Heart left ventricle (tissue), 16 donors: ENCODE measurements at regions not wholly inside any gene's neighbourhood (a gene's known extent, or its start where the extent isn't known, plus 50 kb on each side); places are given as distances from the start of the nearest gene placed in this dataset.

Source experiments
- ATAC-seq, 4 donors: fragments of 200-7000 bp; cut with Tn5 transposase; one replicate each; pipeline ENCODE4 v1.9.1; 2020 to 2022; ENCODE audit warnings: moderate library complexity in 4 of 4, mild to moderate bottlenecking in 3 of 4, moderate number of reproducible peaks in 1 of 4
- DNase-seq, 5 donors: peaks; one replicate each; pipeline ENCODE4 v3.0.0-alpha.2; 2020
- H3K27ac ChIP-seq, 12 donors: fragments of 200-600 bp; sonication (generic) in 4 of 12; one replicate each; pipeline versions ENCODE4 v1.5.0 to v1.8.0; 2016 to 2022; ENCODE audit warnings: mild to moderate bottlenecking in 2 of 12
- H3K27me3 ChIP-seq, 9 donors: fragments of 200-600 bp; sonication (generic) in 2 of 9; one replicate each; pipeline versions ENCODE4 v1.5.1 to v1.8.0; 2016 to 2022; ENCODE audit warnings: mild to moderate bottlenecking in 3 of 9
- H3K36me3 ChIP-seq, 9 donors: fragments of 200-600 bp; sonication (generic) in 2 of 9; one replicate each; pipeline versions ENCODE4 v1.5.0 to v1.8.0; 2018 to 2022; ENCODE audit warnings: mild to moderate bottlenecking in 2 of 9
- H3K4me1 ChIP-seq, 12 donors: fragments of 200-600 bp; sonication (generic) in 4 of 12; one replicate each; pipeline versions ENCODE4 v1.5.0 to v1.8.0; 2016 to 2022; ENCODE audit warnings: mild to moderate bottlenecking in 3 of 12
- H3K4me3 ChIP-seq, 12 donors: fragments of 200-600 bp; sonication (generic) in 4 of 12; one replicate each; pipeline versions ENCODE4 v1.5.0 to v1.8.0; 2017 to 2022; ENCODE audit warnings: mild to moderate bottlenecking in 9 of 12, moderate library complexity in 4 of 12
- H3K9me3 ChIP-seq, 12 donors: fragments of 200-600 bp; sonication (generic) in 4 of 12; one replicate each; pipeline versions ENCODE4 v1.5.0 to v1.8.0; 2016 to 2022; ENCODE audit warnings: mild to moderate bottlenecking in 1 of 12
- POLR2A ChIP-seq, 2 donors: fragments of 450-650 bp; IDR thresholded peaks; one replicate each; pipeline ENCODE4 v1.6.1; 2017; ENCODE audit warnings: antibody characterized with exemption in 2 of 2, mild to moderate bottlenecking in 2 of 2, moderate library complexity in 2 of 2
- WGBS, 4 donors: extraction: QIAGEN DNeasy Blood & Tissue Kit in 2 of 4; methylation state at CpG; one replicate each; pipeline versions ENCODE4 v1.1.5 to v1.1.7; 2013 to 2018; 5-methylcytosine and 5-hydroxymethylcytosine counted together
- intact Hi-C, 10 donors: fragments of 100-400 bp; cut with DNase I; formaldehyde crosslinking; loops; one replicate each; pipeline versions ENCODE4 v1.11.1 to v1.14.2; 2022
- TF ChIP-seq, protein P1 (sequence below), 12 donors: fragments of 200-600 bp; sonication (generic) in 4 of 12; IDR thresholded peaks; one replicate each; pipeline versions ENCODE4 v1.5.0 to v1.8.0; 2018 to 2022; ENCODE audit warnings: antibody characterized with exemption in 12 of 12, mild to moderate bottlenecking in 5 of 12
- donor health status: ischemic (EF 13 %, LVEDD 7.1; RV severe dilation, severe dysfunction).
- donor health status: healthy with polysubstance abuse.
- donor health status: DM: no; HTN: yes; CAD: no.
- donor health status: DM: no; HTN: no; CAD: no.
- donor health status: ischemic (EF 25% LVEDD 6.9; RV normal size, moderate dysfunction).
- donor health status: ischemic (EF 25% LVEDD 5.7; RV mildly dilated, moderate dysfunction).
- donor health status: healthy.
- donor health status: DM: yes; HTN: yes; CAD: no.
- donor health status: ischemic (EF 35%, LVEDD 5.7; RV mildly dilated, moderate dysfunction).
- donor health status: nonischemic (EF 11% LVEDD 7.7; RV severe dilation, severe dysfunction).
- donor health status: DM: yes; HTN: yes; CAD: no.
- donor health status: PGD.
- donor health status: ischemic (EF 29% LVEDD 5.4; RV normal size, mild dysfunction).
- donor health status: nonischemic (EF 23%, LVEDD 6.1; RV moderate dilation, normal function).

- no peak overlapping the region for H3K27ac ChIP-seq
- no peaks in the 10 kb centered on the region for H3K36me3 ChIP-seq
- ATAC-seq (no peak), DNase-seq (no peak)
- no peaks in the 10 kb centered on the region for H3K4me1 ChIP-seq
- WGBS, 4 donors = 76 to 82% (median 81%) methylated on average over 6 of the region's 6 CpGs
- TF ChIP-seq, protein P1, sequence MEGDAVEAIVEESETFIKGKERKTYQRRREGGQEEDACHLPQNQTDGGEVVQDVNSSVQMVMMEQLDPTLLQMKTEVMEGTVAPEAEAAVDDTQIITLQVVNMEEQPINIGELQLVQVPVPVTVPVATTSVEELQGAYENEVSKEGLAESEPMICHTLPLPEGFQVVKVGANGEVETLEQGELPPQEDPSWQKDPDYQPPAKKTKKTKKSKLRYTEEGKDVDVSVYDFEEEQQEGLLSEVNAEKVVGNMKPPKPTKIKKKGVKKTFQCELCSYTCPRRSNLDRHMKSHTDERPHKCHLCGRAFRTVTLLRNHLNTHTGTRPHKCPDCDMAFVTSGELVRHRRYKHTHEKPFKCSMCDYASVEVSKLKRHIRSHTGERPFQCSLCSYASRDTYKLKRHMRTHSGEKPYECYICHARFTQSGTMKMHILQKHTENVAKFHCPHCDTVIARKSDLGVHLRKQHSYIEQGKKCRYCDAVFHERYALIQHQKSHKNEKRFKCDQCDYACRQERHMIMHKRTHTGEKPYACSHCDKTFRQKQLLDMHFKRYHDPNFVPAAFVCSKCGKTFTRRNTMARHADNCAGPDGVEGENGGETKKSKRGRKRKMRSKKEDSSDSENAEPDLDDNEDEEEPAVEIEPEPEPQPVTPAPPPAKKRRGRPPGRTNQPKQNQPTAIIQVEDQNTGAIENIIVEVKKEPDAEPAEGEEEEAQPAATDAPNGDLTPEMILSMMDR (IDR thresholded peaks at IDR 0.05) = no peak
- no peak for TF ChIP-seq POLR2A (IDR thresholded peaks at IDR 0.05)
- H3K4me3 ChIP-seq = no peak overlapping the region
- H3K27me3 ChIP-seq = peaks cover 0 to 41% (median 3%) of the 10 kb centered on the region in 9 donors
- H3K9me3 ChIP-seq = no peaks in the 10 kb centered on the region
- intact Hi-C loops = no loop called here
Observed at GRCh38 chr17:72022328-72023275, 98.2 kb upstream of the SOX9 start.

GRCh38 chr17:72024457-72024856 is 96.4 kb upstream of the SOX9 start:
- Histone ChIP-seq H3K9me3 (no peaks in the 10 kb centered on the region), H3K4me1 (no peaks in the 10 kb centered on the region), H3K27ac (no peak overlapping the region), H3K27me3 (peaks cover 0 to 52% (median 3%) of the 10 kb centered on the region in 9 donors), H3K36me3 (no peaks in the 10 kb centered on the region), H3K4me3 (no peak overlapping the region)
- no peak for TF ChIP-seq POLR2A (IDR thresholded peaks at IDR 0.05)
- ATAC-seq (no peak), DNase-seq (no peak)
- intact Hi-C loops = no loop called here

DNA sequence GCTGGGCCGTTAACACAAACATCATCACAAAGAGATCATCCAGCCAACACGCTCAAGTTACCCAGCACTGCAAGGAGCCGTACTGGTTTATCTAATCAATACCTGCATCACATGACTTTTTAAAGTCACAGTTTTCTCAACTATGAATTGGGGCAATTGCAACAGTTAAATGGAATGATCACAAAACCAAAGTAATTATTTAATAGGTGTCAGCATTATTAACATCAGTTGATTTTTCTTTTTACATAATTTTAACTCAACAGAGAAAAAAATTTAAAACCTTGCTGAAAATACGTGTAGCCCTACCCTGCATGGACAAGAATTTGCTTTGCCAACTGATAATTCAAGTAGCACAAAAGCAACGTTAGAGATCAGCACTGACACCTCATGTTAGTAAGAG is 95.7 kb upstream of the SOX9 start:
- 30 to 39% (median 34%) methylated on average over 5 of the region's 5 CpGs for WGBS, 4 donors
- H3K36me3 ChIP-seq = no peaks in the 10 kb centered on the region
- no peak overlapping the region for H3K27ac ChIP-seq
- H3K4me1 ChIP-seq = peaks cover 0 to 3% (median 0%) of the 10 kb centered on the region in 12 donors
- TF ChIP-seq POLR2A (IDR thresholded peaks at IDR 0.05) = no peak
- TF ChIP-seq, protein P1 (IDR thresholded peaks at IDR 0.05) = no peak
- peaks cover 0 to 46% (median 3%) of the 10 kb centered on the region in 9 donors for H3K27me3 ChIP-seq
- no peak for ATAC-seq
- DNase-seq = no peak
- no peak overlapping the region for H3K4me3 ChIP-seq
- no peaks in the 10 kb centered on the region for H3K9me3 ChIP-seq
- intact Hi-C loops = no loop called here

DNA sequence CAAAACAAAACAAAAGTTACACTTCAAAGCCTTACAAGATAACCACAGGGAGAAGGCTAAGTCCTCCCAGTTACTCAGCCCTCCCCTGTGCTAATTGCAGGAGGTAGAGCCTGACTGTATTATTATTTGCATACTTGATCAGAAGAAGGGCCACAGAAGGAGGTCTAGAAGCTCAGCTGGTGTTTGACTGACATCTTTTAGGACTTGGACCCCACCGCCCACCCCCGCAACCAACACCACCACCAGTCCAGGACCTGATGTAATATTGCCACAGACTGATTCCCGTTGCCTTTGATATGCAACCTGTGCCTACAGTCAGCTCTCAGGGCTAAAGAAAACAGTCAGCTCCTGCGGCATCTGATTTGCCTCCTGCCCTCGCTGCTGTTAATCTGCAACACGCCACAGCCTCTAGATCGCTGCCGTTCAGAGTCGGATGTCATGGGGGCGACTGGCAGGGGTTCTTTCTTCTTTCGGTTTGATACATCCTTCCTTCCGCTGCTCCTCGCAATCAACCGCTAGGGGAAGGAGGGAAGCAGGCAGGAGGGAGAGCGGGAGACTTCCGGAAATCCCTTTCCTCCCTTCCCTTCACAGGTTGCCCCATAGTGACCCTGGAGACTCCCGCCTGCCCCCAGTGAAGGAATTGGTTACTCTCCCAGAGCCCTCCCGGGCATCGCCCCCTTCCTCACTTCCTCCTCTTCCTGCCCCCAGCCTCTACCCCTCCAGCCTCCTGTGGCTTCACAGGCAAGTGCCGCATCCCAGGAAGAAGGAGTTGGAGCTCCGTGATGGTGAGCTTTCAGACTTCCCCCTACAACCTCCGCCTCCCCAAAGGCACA is 90.5 kb upstream of the SOX9 start:
- peaks cover 0 to 29% (median 3%) of the 10 kb centered on the region in 9 donors for H3K27me3 ChIP-seq
- peak; percentile 16 to 58 (median 35) for DNase-seq
- WGBS, 4 donors = 2 to 4% (median 3%) methylated on average over 21 to 22 of the region's 22 CpGs
- H3K9me3 ChIP-seq = no peaks in the 10 kb centered on the region
- no peak overlapping the region for H3K27ac ChIP-seq
- peak in 3 of 4 donors; percentile 49 to 91 (median 73) for ATAC-seq
- H3K4me3 ChIP-seq = peak overlapping the region in 11 of 12 donors; percentile 9 to 62 (median 49)
- H3K36me3 ChIP-seq = no peaks in the 10 kb centered on the region
- intact Hi-C loops = loop anchor here in 1 of 10 donors (5.0 kb wide), 1 partner anchor 87 kb away; no protein-coding TSS in a partner anchor
- peaks cover 0 to 8% (median 0%) of the 10 kb centered on the region in 12 donors for H3K4me1 ChIP-seq
- TF ChIP-seq, protein P1 (IDR thresholded peaks at IDR 0.05) = peak in 7 of 12 donors; percentile 22 to 48 (median 31)
- no peak for TF ChIP-seq POLR2A (IDR thresholded peaks at IDR 0.05)
